GM04504 (cell line): ENCODE measurements at regions not wholly inside any gene's neighbourhood (a gene's known extent, or its start where the extent isn't known, plus 50 kb on each side); places are given as distances from the start of the nearest gene placed in this dataset.

Experiments used
- DNase-seq: peaks from one replicate; pipeline ENCODE4 v3.0.0-alpha.2; 2012; ENCODE audit warnings: low read depth

DNA sequence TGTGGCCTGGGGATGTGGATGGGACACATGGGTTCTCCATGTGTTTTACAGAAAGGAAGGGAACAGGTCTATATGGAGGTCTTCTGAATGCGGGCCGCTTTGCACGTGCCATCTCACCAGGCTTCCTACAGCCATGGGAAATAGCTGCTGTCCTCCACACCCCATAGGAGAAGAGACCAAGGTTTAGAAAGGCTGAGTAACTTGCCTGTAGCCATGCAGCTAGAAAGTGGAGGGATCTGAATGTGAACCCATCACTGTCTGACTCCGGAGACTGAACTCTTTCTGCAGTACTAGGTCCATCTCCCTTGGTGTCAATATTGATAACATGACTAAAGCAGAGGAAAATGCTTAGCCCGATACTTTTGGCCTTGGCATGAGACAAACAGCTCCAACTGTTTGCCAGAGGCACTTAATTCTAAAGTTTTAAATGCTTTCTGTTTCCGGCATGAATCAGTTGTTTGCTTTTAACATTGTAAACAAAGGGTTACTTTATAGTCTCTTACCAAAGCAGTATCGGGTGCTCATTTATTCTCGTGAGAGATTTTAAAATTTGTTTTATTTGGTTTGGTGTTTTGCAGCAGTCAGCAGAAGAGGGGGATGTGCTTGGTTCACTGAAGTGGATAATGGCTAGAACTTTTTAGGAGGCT, 64.8 kb upstream of the LOXL4 start:
- no peak for DNase-seq

- DNase-seq = no peak
These were observed 63.9 kb upstream of the LOXL4 start for GRCh38 chr10:98331885-98332284.

DNA sequence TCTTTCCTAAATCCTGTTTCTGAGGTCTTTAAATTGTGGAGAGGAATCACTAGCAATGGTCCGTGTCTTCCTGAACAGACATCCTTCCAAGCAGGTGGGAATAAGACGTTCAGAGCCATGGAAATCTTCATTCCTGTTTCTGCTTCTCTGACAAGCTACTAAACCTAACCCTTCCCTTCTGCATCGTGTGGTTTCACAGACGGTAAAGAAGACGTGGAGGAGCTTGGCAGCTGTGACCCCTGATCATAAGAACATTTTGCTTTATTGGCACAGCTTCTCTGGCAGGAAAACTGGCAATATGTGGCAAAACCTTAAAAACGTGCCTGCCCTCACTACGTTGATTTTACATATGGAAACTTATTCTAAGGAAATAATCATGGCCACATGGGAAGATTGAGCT, 63.0 kb upstream of the LOXL4 start:
- no peak for DNase-seq

DNA sequence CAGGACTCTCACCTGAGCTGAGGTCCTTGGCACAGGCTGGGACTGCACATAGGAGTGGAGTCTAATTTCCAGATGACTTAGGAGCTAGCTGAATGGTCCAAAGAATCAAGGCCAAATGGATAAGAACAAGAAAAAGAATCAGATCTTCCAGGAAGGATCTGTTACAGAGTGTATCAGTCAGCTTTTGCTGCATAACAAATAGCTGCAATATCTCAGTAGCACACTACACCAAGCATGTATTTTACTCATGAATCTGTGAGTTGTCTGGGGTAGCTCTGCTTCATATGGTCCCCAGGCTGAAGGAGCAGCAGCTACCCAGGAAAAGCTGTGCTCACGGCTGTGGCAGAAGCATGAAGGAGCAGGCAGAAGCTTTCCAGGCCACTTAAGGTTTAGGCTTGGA, 60.6 kb upstream of the LOXL4 start:
- no peak for DNase-seq

- DNase-seq = no peak
These were observed 60.2 kb upstream of the LOXL4 start for GRCh38 chr10:98328163-98328562.

DNA sequence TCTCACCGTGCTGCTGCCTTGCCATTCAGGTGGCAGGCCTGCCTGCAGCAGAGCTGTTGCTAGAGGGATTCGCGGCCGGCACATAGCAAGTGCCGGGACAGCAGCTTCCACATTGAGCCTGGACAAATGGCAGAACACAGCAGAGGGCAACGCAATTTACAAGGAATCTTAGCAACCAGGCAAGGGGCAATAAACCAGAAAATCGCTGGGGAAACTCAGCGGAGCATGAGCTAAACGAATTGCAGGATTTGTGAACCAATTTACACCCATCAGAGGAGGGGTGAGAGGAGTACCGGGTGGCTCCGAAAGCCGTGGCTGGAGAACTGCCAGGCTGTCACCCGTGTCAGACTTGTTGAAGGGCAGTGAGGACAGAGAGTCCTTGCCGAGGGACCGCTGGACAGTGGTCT, 58.6 kb upstream of the LOXL4 start:
- no peak for DNase-seq

DNA sequence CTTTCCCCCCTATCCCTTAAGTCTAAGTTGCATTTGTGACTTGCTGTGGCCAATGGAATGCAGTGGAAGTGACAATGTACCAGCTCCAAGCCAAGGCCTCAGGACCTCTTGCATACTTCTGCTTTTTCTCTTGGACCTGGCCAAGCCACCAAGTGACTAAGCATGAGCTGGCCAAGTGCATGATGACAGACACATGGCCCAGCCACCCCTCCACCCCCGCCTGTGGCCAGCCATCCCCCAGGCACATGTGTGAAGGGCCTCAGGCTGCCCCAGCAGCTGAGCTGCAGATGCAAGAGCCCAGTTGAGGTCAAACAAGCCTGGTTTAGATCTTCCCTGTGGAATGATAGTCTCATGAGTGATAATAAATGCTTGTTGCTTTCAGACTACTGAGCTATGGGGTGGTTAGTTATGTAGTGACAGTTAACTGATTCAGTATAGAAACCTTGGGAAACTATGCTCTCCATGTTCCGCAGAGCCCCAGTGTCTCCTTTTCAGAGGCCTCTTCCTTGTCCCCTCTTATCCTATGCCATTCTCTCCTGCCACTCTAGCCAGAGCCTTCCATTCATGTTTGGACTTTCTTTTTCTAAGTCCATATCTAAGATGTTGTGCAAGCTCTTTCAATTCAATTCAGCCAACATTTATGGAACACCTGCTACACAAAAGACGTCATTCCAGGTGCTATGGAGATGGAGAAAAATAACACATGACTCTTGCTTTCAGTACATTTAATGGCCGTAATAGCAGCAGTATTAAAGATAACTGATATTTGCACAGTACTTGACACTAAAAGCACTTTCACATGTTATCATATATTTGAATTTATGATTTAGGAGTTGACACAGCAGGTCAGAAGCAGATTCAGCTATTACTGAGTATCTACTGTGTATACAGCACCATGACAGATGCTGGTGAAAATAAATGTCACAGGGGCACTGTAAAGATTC, 55.5 kb upstream of the LOXL4 start:
- peak; percentile 95 for DNase-seq

GRCh38 chr10:98321186-98321780, 53.3 kb upstream of the LOXL4 start:
- DNase-seq = no peak

- DNase-seq = no peak
These were observed 52.6 kb upstream of the LOXL4 start for GRCh38 chr10:98320486-98321185.

GRCh38 chr10:98318861-98319260, 50.9 kb upstream of the LOXL4 start:
- DNase-seq = peak; percentile 50
